Neutrophil (primary cell): ENCODE measurements at regions not wholly inside any gene's neighbourhood (a gene's known extent, or its start where the extent isn't known, plus 50 kb on each side); places are given as distances from the start of the nearest gene placed in this dataset.

Experiments
- H3K27ac ChIP-seq: fragments of 200-600 bp; sonication (generic); 2 replicates; pipeline ENCODE4 v1.5.1; 2016; ENCODE audit warnings: mild to moderate bottlenecking, moderate library complexity
- H3K27me3 ChIP-seq: fragments of 200-600 bp; sonication (generic); 2 replicates; pipeline ENCODE4 v1.6.0; 2016; ENCODE audit warnings: mild to moderate bottlenecking
- H3K36me3 ChIP-seq: fragments of 200-600 bp; sonication (generic); 2 replicates; pipeline ENCODE4 v1.5.1; 2017
- H3K4me1 ChIP-seq, 2 experiments: fragments of 200-600 bp in 1 of 2; sonication (generic) in 1 of 2; 1 replicate in 1 of 2; 2 replicates in 1 of 2; pipeline versions ENCODE4 v1.5.1 to v1.6.1; 2013 to 2016; ENCODE audit warnings: low read depth in 1 of 2, low read length in 1 of 2, mild to moderate bottlenecking in 1 of 2, moderate library complexity in 1 of 2; ENCODE audit not compliant: control insufficient read depth in 1 of 2, insufficient read depth in 1 of 2
- H3K4me3 ChIP-seq, 2 experiments: fragments of 200-600 bp in 1 of 2; sonication (generic) in 1 of 2; 1 replicate in 1 of 2; 2 replicates in 1 of 2; pipeline ENCODE4 v1.5.1; 2013 to 2016; ENCODE audit warnings: low read depth in 1 of 2, low read length in 1 of 2, mild to moderate bottlenecking in 1 of 2, moderate library complexity in 1 of 2
- H3K9me3 ChIP-seq: fragments of 200-600 bp; sonication (generic); 2 replicates; pipeline ENCODE4 v1.5.1; 2016
- TF ChIP-seq, protein P1 (sequence below): fragments of 200-600 bp; sonication (generic); IDR thresholded peaks from 2 replicates; pipeline ENCODE4 v1.5.1; 2016; ENCODE audit warnings: antibody characterized with exemption

DNA sequence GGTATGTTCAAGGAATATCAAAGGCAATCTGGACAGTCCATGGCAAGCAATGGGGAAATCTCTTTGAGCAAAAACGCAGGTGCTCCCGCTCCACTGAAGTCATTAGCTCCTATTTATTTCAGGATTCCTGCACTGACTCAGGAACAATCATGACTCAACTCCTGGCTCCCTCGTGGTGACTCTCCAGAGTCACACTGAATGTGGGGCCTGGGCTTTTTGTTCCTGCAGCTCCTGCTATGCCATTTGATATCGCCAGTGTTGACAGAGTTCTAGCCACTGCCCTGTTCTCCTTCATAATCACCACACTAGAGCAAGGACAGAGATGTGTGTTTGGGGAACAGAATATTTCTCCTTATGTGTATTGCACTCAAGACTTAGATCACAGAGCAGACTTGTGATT, 187.2 kb upstream of the ZNF462 start:
- H3K27ac ChIP-seq: no peak overlapping the region
- no peaks in the 10 kb centered on the region for H3K36me3 ChIP-seq
- H3K4me3 ChIP-seq: no peak overlapping the region
- TF ChIP-seq, protein P1, sequence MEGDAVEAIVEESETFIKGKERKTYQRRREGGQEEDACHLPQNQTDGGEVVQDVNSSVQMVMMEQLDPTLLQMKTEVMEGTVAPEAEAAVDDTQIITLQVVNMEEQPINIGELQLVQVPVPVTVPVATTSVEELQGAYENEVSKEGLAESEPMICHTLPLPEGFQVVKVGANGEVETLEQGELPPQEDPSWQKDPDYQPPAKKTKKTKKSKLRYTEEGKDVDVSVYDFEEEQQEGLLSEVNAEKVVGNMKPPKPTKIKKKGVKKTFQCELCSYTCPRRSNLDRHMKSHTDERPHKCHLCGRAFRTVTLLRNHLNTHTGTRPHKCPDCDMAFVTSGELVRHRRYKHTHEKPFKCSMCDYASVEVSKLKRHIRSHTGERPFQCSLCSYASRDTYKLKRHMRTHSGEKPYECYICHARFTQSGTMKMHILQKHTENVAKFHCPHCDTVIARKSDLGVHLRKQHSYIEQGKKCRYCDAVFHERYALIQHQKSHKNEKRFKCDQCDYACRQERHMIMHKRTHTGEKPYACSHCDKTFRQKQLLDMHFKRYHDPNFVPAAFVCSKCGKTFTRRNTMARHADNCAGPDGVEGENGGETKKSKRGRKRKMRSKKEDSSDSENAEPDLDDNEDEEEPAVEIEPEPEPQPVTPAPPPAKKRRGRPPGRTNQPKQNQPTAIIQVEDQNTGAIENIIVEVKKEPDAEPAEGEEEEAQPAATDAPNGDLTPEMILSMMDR: no peak
- H3K9me3 ChIP-seq: no peaks in the 10 kb centered on the region
- no peaks in the 10 kb centered on the region for H3K27me3 ChIP-seq
- H3K4me1 ChIP-seq: no peaks in the 10 kb centered on the region

DNA sequence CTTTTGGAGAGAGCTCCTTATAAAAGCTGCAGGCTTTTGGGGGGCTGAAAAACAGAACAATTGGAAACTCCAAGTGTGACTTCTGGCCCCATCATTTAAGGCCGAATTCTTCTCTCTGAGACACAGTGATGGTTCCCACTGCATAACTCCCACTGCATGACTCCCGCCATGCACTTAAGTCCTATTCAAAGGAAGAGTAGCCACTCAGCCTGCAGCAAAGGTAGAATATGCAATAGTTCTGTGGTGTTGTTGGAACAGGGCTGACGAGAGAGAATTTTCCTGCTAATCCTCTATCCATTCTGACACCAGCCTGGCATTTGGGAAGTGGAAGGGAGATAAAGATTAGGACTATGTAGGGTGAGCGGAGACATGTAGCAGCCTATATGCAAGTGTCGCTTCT, 185.6 kb upstream of the ZNF462 start:
- Histone ChIP-seq H3K27me3 (no peaks in the 10 kb centered on the region), H3K4me3 (no peak overlapping the region), H3K4me1 (no peaks in the 10 kb centered on the region), H3K27ac (no peak overlapping the region), H3K36me3 (no peaks in the 10 kb centered on the region), H3K9me3 (no peaks in the 10 kb centered on the region)
- TF ChIP-seq, protein P1: no peak

- Histone ChIP-seq H3K9me3 (no peaks in the 10 kb centered on the region), H3K4me1 (no peaks in the 10 kb centered on the region), H3K36me3 (no peaks in the 10 kb centered on the region), H3K4me3 (no peak overlapping the region), H3K27me3 (no peaks in the 10 kb centered on the region), H3K27ac (no peak overlapping the region)
- TF ChIP-seq, protein P1: no peak
These were observed 185.1 kb upstream of the ZNF462 start for GRCh38 chr9:106677830-106678229.

DNA sequence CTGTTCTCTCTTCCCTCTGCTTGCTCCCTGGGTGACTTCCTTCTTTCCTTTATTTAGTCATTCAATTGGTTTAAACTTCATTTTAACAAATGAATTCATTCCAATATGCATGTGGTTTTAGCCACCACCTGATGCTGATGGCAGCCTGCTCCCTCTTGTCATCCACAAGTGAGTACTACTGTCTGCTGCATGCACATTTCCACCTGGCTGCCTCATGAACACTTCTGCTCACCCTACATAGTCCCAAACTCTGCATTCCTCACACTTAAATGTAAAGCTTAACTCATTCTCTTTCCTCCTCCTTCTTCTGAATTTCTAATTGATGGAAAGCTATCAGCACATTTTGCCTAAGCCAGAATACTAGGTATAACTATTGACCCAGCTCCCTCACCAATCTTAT, 184.7 kb upstream of the ZNF462 start:
- no peaks in the 10 kb centered on the region for H3K27me3 ChIP-seq
- H3K36me3 ChIP-seq: no peaks in the 10 kb centered on the region
- no peaks in the 10 kb centered on the region for H3K4me1 ChIP-seq
- H3K9me3 ChIP-seq: no peaks in the 10 kb centered on the region
- H3K4me3 ChIP-seq: no peak overlapping the region
- H3K27ac ChIP-seq: no peak overlapping the region
- TF ChIP-seq, protein P1: no peak

- no peak overlapping the region for H3K27ac ChIP-seq
- H3K4me3 ChIP-seq: no peak overlapping the region
- TF ChIP-seq, protein P1: no peak
- H3K36me3 ChIP-seq: no peaks in the 10 kb centered on the region
- no peaks in the 10 kb centered on the region for H3K4me1 ChIP-seq
- H3K27me3 ChIP-seq: no peaks in the 10 kb centered on the region
- no peaks in the 10 kb centered on the region for H3K9me3 ChIP-seq
These were observed 180.5 kb upstream of the ZNF462 start for GRCh38 chr9:106682420-106682819.

- H3K4me1 ChIP-seq: no peaks in the 10 kb centered on the region
- no peaks in the 10 kb centered on the region for H3K36me3 ChIP-seq
- H3K27me3 ChIP-seq: no peaks in the 10 kb centered on the region
- TF ChIP-seq, protein P1: no peak
- H3K27ac ChIP-seq: no peak overlapping the region
- no peak overlapping the region for H3K4me3 ChIP-seq
- H3K9me3 ChIP-seq: no peaks in the 10 kb centered on the region
These were observed 179.5 kb upstream of the ZNF462 start for GRCh38 chr9:106683454-106683853.
